ENCODE measurements at regions not wholly inside any gene's neighbourhood (a gene's known extent, or its start where the extent isn't known, plus 50 kb on each side); places are given as distances from the start of the nearest gene placed in this dataset.

DNA sequence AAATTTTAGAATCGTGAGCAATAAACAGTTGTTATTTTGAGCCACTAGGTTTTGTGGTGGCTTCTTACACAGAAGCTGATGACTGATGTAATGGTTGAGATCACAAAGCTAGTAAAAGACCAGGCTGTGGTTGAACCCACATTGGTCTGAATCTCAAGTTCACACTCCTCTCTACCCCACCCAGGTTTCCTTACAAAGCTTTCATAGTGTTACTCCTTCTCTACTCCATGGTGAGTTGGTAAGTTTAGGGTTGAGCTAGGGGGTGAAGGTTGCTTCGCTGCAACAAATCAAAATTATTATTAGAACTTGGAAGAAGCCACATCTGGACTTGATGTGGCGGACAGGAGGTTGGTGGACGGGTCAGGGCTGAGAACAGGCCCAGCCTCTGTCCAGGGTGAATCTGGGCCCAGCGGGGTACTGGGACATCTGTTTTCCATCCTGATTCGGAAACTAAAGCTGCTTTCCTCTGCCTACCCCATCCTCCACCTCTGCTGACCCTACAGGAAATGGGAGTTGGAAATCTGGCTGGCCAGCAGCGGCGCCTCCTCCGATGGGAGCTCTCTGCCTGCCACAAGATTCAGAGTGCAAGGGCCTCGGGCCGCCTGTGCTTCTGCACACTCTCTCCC, 86.3 kb downstream of the ZFP36L2 start:
- Histone ChIP-seq H3K4me3 (replicated peaks in 1 of 4; ENCODE audit: control extremely low read depth in 1 of 4, insufficient read depth in 1 of 4, low read depth in 3 of 4, low read length in 4 of 4) (no peak overlapping the region), H4K20me1 (ENCODE audit: control insufficient read depth, extremely low read depth, insufficient read depth, low read length) (no peaks in the 10 kb centered on the region), H3K9me3 (ENCODE audit: control insufficient read depth, insufficient read depth, low read depth, low read length) (no peaks in the 10 kb centered on the region), H3K36me3 (ENCODE audit: control insufficient read depth, insufficient read depth, low read length) (no peaks in the 10 kb centered on the region), H2AFZ (ENCODE audit: low read length) (peak overlapping the region; percentile 74), H3K4me2 (ENCODE audit: extremely low read depth, insufficient read depth, low read length) (peak overlapping the region; percentile 40), H3K27ac (ENCODE audit: insufficient read depth, low read length) (peak overlapping the region; percentile 63), H3K79me2 (ENCODE audit: control insufficient read depth, insufficient read depth, low read length) (no peaks in the 10 kb centered on the region), H3K9ac (ENCODE audit: insufficient read depth, low read length) (no peak overlapping the region), H3K27me3 (ENCODE audit: control insufficient read depth, insufficient read depth, low read length) (no peaks in the 10 kb centered on the region), H3K4me1 (ENCODE audit: control insufficient read depth, extremely low read depth, insufficient read depth, low read length) (peaks cover 12% of the 10 kb centered on the region)
- peak in 1 of 2 donors; percentile 51 for DNase-seq (ENCODE audit: low read depth in 2 of 2)
- TF ChIP-seq, protein P1, sequence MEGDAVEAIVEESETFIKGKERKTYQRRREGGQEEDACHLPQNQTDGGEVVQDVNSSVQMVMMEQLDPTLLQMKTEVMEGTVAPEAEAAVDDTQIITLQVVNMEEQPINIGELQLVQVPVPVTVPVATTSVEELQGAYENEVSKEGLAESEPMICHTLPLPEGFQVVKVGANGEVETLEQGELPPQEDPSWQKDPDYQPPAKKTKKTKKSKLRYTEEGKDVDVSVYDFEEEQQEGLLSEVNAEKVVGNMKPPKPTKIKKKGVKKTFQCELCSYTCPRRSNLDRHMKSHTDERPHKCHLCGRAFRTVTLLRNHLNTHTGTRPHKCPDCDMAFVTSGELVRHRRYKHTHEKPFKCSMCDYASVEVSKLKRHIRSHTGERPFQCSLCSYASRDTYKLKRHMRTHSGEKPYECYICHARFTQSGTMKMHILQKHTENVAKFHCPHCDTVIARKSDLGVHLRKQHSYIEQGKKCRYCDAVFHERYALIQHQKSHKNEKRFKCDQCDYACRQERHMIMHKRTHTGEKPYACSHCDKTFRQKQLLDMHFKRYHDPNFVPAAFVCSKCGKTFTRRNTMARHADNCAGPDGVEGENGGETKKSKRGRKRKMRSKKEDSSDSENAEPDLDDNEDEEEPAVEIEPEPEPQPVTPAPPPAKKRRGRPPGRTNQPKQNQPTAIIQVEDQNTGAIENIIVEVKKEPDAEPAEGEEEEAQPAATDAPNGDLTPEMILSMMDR (conservative IDR thresholded peaks at IDR 0.05 in 1 of 2, IDR thresholded peaks at IDR 0.05 in 1 of 2; ENCODE audit: low read depth in 1 of 2, low read length in 2 of 2) = no peak
- TF ChIP-seq EZH2 (IDR thresholded peaks at IDR 0.05; ENCODE audit: low read length, missing control alignments) = no peak

GRCh38 chr2:43139501-43139900, 86.9 kb downstream of the ZFP36L2 start:
- H3K4me2 ChIP-seq (ENCODE audit: extremely low read depth, insufficient read depth, low read length) = no peak overlapping the region
- TF ChIP-seq, protein P1 (conservative IDR thresholded peaks at IDR 0.05 in 1 of 2, IDR thresholded peaks at IDR 0.05 in 1 of 2; ENCODE audit: low read depth in 1 of 2, low read length in 2 of 2) = no peak
- TF ChIP-seq EZH2 (IDR thresholded peaks at IDR 0.05; ENCODE audit: low read length, missing control alignments) = no peak

GRCh38 chr2:43138441-43138840, 88.0 kb downstream of the ZFP36L2 start:
- no peaks in the 10 kb centered on the region for H3K79me2 ChIP-seq (ENCODE audit: control insufficient read depth, insufficient read depth, low read length)
- no peak for TF ChIP-seq EZH2 (IDR thresholded peaks at IDR 0.05; ENCODE audit: low read length, missing control alignments)
- TF ChIP-seq, protein P1 (conservative IDR thresholded peaks at IDR 0.05 in 1 of 2, IDR thresholded peaks at IDR 0.05 in 1 of 2; ENCODE audit: low read depth in 1 of 2, low read length in 2 of 2) = no peak
- H4K20me1 ChIP-seq (ENCODE audit: control insufficient read depth, extremely low read depth, insufficient read depth, low read length) = no peaks in the 10 kb centered on the region
- H3K27me3 ChIP-seq (ENCODE audit: control insufficient read depth, insufficient read depth, low read length) = no peaks in the 10 kb centered on the region
- H2AFZ ChIP-seq (ENCODE audit: low read length) = no peak overlapping the region
- no peak for DNase-seq (ENCODE audit: low read depth in 2 of 2)
- no peak overlapping the region for H3K4me3 ChIP-seq (replicated peaks in 1 of 4; ENCODE audit: control extremely low read depth in 1 of 4, insufficient read depth in 1 of 4, low read depth in 3 of 4, low read length in 4 of 4)
- no peak overlapping the region for H3K4me2 ChIP-seq (ENCODE audit: extremely low read depth, insufficient read depth, low read length)
- peaks cover 12% of the 10 kb centered on the region for H3K4me1 ChIP-seq (ENCODE audit: control insufficient read depth, extremely low read depth, insufficient read depth, low read length)
- no peak overlapping the region for H3K9ac ChIP-seq (ENCODE audit: insufficient read depth, low read length)
- no peaks in the 10 kb centered on the region for H3K36me3 ChIP-seq (ENCODE audit: control insufficient read depth, insufficient read depth, low read length)
- no peaks in the 10 kb centered on the region for H3K9me3 ChIP-seq (ENCODE audit: control insufficient read depth, insufficient read depth, low read depth, low read length)
- no peak overlapping the region for H3K27ac ChIP-seq (ENCODE audit: insufficient read depth, low read length)

More at GRCh38 chr2:43139501-43139900, 86.9 kb downstream of the ZFP36L2 start:
- peaks cover 12% of the 10 kb centered on the region for H3K4me1 ChIP-seq (ENCODE audit: control insufficient read depth, extremely low read depth, insufficient read depth, low read length)
- H3K9me3 ChIP-seq (ENCODE audit: control insufficient read depth, insufficient read depth, low read depth, low read length) = no peaks in the 10 kb centered on the region
- no peak overlapping the region for H3K4me3 ChIP-seq (replicated peaks in 1 of 4; ENCODE audit: control extremely low read depth in 1 of 4, insufficient read depth in 1 of 4, low read depth in 3 of 4, low read length in 4 of 4)
- no peak overlapping the region for H3K27ac ChIP-seq (ENCODE audit: insufficient read depth, low read length)
- H3K27me3 ChIP-seq (ENCODE audit: control insufficient read depth, insufficient read depth, low read length) = no peaks in the 10 kb centered on the region
- no peak overlapping the region for H3K9ac ChIP-seq (ENCODE audit: insufficient read depth, low read length)
- DNase-seq (ENCODE audit: low read depth in 2 of 2) = no peak
- H2AFZ ChIP-seq (ENCODE audit: low read length) = no peak overlapping the region
- no peaks in the 10 kb centered on the region for H3K36me3 ChIP-seq (ENCODE audit: control insufficient read depth, insufficient read depth, low read length)
- no peaks in the 10 kb centered on the region for H4K20me1 ChIP-seq (ENCODE audit: control insufficient read depth, extremely low read depth, insufficient read depth, low read length)
- H3K79me2 ChIP-seq (ENCODE audit: control insufficient read depth, insufficient read depth, low read length) = no peaks in the 10 kb centered on the region

All from fibroblast of lung (primary cell).